NB4 (cell line): ENCODE measurements at regions not wholly inside any gene's neighbourhood (a gene's known extent, or its start where the extent isn't known, plus 50 kb on each side); places are given as distances from the start of the nearest gene placed in this dataset.

Experiments
- DNase-seq: peaks from one replicate; pipeline ENCODE4 v3.0.0; 2010; ENCODE audit warnings: low read depth
- H3K4me3 ChIP-seq: one replicate; pipeline ENCODE4 v1.5.1; 2011; ENCODE audit warnings: mild to moderate bottlenecking, low read depth, low read length, moderate library complexity
- CTCF ChIP-seq: IDR thresholded peaks from one replicate; pipeline ENCODE4 v1.5.1; 2012; ENCODE audit warnings: low read depth, low read length
- MAX ChIP-seq: IDR thresholded peaks from 2 replicates; pipeline ENCODE4 v1.6.1; 2011; ENCODE audit warnings: low read depth, low read length
- MYC ChIP-seq: IDR thresholded peaks from 2 replicates; pipeline ENCODE4 v1.6.1; 2011; ENCODE audit warnings: low read depth, low read length
- POLR2A ChIP-seq: IDR thresholded peaks from 2 replicates; pipeline ENCODE4 v1.6.1; 2011; ENCODE audit warnings: mild to moderate bottlenecking; ENCODE audit not compliant: insufficient read length; ENCODE audit errors: extremely low read depth

- DNase-seq = no peak
- no peak overlapping the region for H3K4me3 ChIP-seq
- TF ChIP-seq CTCF (no peak), MAX (no peak), POLR2A (no peak), MYC (no peak)
Measured at GRCh38 chr9:79004032-79004431, 567.7 kb upstream of the TLE4 start.

- TF ChIP-seq POLR2A = no peak
- TF ChIP-seq MAX = no peak
- TF ChIP-seq MYC = no peak
- TF ChIP-seq CTCF = no peak
- DNase-seq = no peak
- no peak overlapping the region for H3K4me3 ChIP-seq
Measured at GRCh38 chr9:79006546-79006945, 565.2 kb upstream of the TLE4 start.

GRCh38 chr9:79007701-79008483 is 563.9 kb upstream of the TLE4 start:
- H3K4me3 ChIP-seq = no peak overlapping the region
- DNase-seq = peak; percentile 77
- TF ChIP-seq MYC = no peak
- TF ChIP-seq MAX = no peak
- no peak for TF ChIP-seq POLR2A
- TF ChIP-seq CTCF = no peak

GRCh38 chr9:79008916-79009315 is 562.8 kb upstream of the TLE4 start:
- no peak for DNase-seq
- H3K4me3 ChIP-seq = no peak overlapping the region
- no peak for TF ChIP-seq POLR2A
- no peak for TF ChIP-seq CTCF
- TF ChIP-seq MAX = no peak
- TF ChIP-seq MYC = no peak

GRCh38 chr9:79011461-79011860 is 560.3 kb upstream of the TLE4 start:
- TF ChIP-seq MAX (no peak), CTCF (no peak)
- no peak for DNase-seq
- H3K4me3 ChIP-seq = no peak overlapping the region

- no peak for DNase-seq
- H3K4me3 ChIP-seq = no peak overlapping the region
- TF ChIP-seq MAX = no peak
- TF ChIP-seq MYC = no peak
- TF ChIP-seq POLR2A = no peak
- TF ChIP-seq CTCF = no peak
Measured at GRCh38 chr9:79012561-79012960, 559.2 kb upstream of the TLE4 start.
